ENCODE measurements at regions not wholly inside any gene's neighbourhood (a gene's known extent, or its start where the extent isn't known, plus 50 kb on each side); places are given as distances from the start of the nearest gene placed in this dataset.

DNA sequence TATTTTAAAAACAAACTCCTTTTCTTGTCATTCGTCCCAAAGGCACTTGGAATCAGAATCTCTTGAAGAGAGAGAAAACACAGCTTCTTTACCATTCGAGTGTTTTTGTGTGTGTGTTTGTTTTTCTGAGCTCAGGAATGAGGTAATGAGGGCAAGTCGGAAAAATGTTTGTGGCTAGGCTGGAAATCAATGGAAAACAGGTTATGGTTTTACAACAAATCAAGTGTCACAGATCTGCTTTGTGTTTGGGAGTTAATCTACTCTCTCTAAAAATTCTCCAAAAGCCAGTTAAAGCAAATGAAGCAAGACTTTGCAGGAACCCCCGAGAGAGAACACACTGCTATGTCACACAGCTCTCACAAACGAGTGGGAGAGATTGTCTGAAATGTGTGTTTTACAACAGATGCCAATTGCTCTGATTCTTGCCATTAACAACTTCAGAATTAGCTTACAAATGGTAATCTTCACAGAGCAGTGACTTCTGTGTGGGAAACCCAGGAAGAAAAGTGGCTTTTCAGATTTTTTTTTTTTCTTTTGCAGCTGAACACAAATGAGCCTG is 264.1 kb downstream of the CBLL2 start:
- Histone ChIP-seq H3K4me1 (no peaks in the 10 kb centered on the region), H3K9me3 (no peaks in the 10 kb centered on the region), H3K27me3 (no peaks in the 10 kb centered on the region), H3K36me3 (no peaks in the 10 kb centered on the region), H3K9ac (ENCODE audit: low read depth in 2 of 2, low read length in 2 of 2) (no peak overlapping the region), H3K4me3 (no peak overlapping the region), H3K27ac (no peak overlapping the region)
- no peak for TF ChIP-seq CTCF (IDR thresholded peaks at IDR 0.05)
- intact Hi-C loops (cut with DNase I): no loop called here
- no peak for DNase-seq

DNA sequence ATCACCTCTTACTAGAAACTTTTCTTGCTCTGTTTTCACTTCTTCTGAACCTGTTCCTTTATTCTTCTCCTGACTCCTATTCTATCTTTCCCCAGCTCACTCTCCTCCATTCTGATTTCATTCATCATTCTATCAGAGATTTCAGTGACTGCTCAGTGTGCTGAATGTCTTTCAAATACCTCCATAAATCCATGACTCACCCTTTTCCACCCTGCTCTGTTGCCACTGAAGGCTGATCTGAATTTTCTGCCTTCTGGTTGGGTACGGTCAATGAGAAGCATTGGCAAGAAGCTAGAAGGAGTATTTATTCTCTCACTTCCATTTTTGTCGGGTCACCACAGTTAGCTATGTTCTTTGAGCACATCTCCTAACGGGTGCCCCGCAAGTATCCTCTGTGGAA is 265.9 kb downstream of the CBLL2 start:
- intact Hi-C loops (cut with DNase I): no loop called here
- H3K36me3 ChIP-seq: no peaks in the 10 kb centered on the region
- no peak overlapping the region for H3K9ac ChIP-seq (ENCODE audit: low read depth in 2 of 2, low read length in 2 of 2)
- no peak overlapping the region for H3K4me3 ChIP-seq
- no peaks in the 10 kb centered on the region for H3K9me3 ChIP-seq
- DNase-seq: no peak
- TF ChIP-seq CTCF (IDR thresholded peaks at IDR 0.05): no peak
- H3K4me1 ChIP-seq: no peaks in the 10 kb centered on the region
- H3K27ac ChIP-seq: no peak overlapping the region
- no peaks in the 10 kb centered on the region for H3K27me3 ChIP-seq

DNA sequence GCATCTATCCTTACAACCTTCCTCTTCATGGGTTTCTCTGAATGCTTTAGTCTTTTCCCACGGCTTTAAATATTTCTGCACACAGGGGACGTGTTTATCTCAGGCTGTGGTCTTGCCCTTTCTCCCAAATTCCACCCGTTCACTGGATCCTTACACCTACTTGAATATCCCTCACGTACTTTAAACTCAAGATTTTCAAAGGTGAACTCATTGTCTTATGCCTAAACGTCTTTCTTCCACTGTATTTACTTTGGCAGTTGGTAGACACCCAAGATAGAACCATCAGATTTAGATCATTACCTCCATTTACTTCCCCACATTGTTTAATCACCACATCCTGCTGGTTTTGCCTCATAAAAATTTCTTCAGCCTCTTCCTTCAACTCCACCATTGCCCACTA is 269.2 kb downstream of the CBLL2 start:
- Histone ChIP-seq H3K36me3 (no peaks in the 10 kb centered on the region), H3K9me3 (no peaks in the 10 kb centered on the region), H3K9ac (ENCODE audit: low read depth in 2 of 2, low read length in 2 of 2) (no peak overlapping the region), H3K4me3 (no peak overlapping the region), H3K27me3 (no peaks in the 10 kb centered on the region), H3K27ac (no peak overlapping the region), H3K4me1 (no peaks in the 10 kb centered on the region)
- no peak for DNase-seq
- intact Hi-C loops (cut with DNase I): no loop called here
- TF ChIP-seq CTCF (IDR thresholded peaks at IDR 0.05): no peak

GRCh38 chrX:22542641-22543040 is 269.9 kb downstream of the CBLL2 start:
- Histone ChIP-seq H3K9me3 (no peaks in the 10 kb centered on the region), H3K4me3 (no peak overlapping the region), H3K9ac (ENCODE audit: low read depth in 2 of 2, low read length in 2 of 2) (no peak overlapping the region), H3K27ac (no peak overlapping the region), H3K4me1 (no peaks in the 10 kb centered on the region), H3K27me3 (no peaks in the 10 kb centered on the region), H3K36me3 (no peaks in the 10 kb centered on the region)
- no peak for TF ChIP-seq CTCF (IDR thresholded peaks at IDR 0.05)
- intact Hi-C loops (cut with DNase I): no loop called here
- DNase-seq: no peak

- no peaks in the 10 kb centered on the region for H3K27me3 ChIP-seq
- H3K27ac ChIP-seq: no peak overlapping the region
- H3K4me1 ChIP-seq: no peaks in the 10 kb centered on the region
- TF ChIP-seq CTCF (IDR thresholded peaks at IDR 0.05): no peak
- DNase-seq: no peak
- H3K4me3 ChIP-seq: no peak overlapping the region
- H3K9ac ChIP-seq (ENCODE audit: low read depth in 2 of 2, low read length in 2 of 2): no peak overlapping the region
- H3K36me3 ChIP-seq: no peaks in the 10 kb centered on the region
- H3K9me3 ChIP-seq: no peaks in the 10 kb centered on the region
- intact Hi-C loops (cut with DNase I): no loop called here
Observed at GRCh38 chrX:22559506-22559905, 286.8 kb downstream of the CBLL2 start.

All from colonic mucosa (tissue), 4 donors.